ENCODE measurements at regions not wholly inside any gene's neighbourhood (a gene's known extent, or its start where the extent isn't known, plus 50 kb on each side); places are given as distances from the start of the nearest gene placed in this dataset.
"Not testable (repeated sequence)": the region's sequence is repeated elsewhere in the genome, so short reads cannot be mapped to it uniquely, and the experiment has no call there.

DNA sequence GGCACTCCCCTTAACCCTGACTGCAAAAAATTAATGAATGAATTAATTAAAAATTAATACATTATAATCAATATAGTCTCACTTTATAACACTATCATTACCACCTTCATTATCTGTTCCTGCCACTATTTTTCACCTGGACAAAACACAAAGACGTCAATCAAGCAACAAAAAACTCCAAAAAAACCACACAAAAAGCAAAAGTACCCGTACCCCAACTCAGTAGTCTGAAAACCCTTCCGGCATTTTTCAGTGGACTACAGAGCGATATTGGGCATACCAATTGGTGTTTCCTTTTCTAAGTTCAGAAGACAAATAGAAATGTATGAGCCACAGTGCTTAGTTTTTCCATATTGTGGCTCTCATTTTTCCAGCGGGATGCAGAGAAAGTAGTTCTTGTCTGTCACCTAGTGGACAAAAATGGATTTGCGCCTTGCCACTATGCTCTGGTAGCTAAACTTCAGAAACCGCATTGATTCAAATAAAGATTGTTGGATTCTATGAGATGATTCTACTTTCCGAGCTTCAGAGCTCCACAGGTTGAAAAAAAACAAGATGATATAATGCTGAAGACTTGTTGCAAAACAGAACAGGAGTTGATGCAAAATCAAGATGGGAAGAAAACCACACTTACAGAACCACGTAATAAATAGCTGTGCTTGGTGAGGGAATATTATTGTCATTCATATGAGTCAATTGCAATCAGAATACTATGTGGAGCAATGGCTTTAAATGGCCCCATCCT lies 50.6 kb upstream of the ITGB1 start:
- no peaks in the 10 kb centered on the region for H3K9me3 ChIP-seq (ENCODE audit: insufficient read depth, low read length)
- no peaks in the 10 kb centered on the region for H3K27me3 ChIP-seq (ENCODE audit: insufficient read depth, insufficient read length)
- no peak overlapping the region for H3K9ac ChIP-seq (ENCODE audit: insufficient read length, low read depth)
- H3K4me1 ChIP-seq (ENCODE audit: insufficient read depth, insufficient read length), result no peaks in the 10 kb centered on the region
- TF ChIP-seq YY1 (IDR thresholded peaks at IDR 0.05; ENCODE audit: insufficient read depth, insufficient read length), result no peak
- no peak for TF ChIP-seq SUZ12 (IDR thresholded peaks at IDR 0.05; ENCODE audit: extremely low read depth, insufficient read depth, insufficient read length)
- no peak for TF ChIP-seq ZNF274 (IDR thresholded peaks at IDR 0.05; ENCODE audit: low read depth, low read length)
- no peaks in the 10 kb centered on the region for H3K36me3 ChIP-seq (ENCODE audit: insufficient read depth, insufficient read length, low read length)
- DNase-seq (ENCODE audit: low read depth, low spot score), result no peak
- no peak overlapping the region for H3K4me3 ChIP-seq (ENCODE audit: insufficient read length, low read depth)

DNA sequence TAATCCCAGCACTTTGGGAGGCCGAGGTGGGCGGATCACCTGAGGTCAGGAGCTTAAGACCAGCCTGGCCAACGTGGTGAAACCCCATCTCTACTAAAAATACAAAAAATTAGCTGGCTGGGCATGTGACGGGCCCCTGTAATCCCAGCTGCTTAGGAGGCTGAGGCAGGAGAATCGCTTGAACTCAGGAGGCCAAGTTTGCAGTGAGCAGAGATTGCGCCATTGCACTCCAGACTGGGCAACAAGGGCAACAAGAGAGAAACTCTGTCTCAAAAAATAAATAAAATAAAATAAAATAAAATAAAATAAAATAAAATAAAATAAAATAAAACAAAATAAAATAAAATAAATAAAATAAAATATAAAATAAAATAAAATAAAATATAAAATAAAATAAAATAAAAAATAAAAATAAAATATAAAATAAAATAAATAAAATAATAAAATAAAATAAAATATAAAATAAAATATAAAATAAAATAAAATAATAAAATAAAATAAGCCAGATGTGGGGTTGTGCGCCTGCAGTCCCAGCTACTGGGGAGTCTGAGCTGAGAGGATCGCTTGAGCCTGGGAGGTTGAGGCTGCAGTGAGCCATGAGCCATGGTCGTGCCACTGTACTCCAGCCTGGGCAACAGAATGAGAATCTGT lies 49.8 kb upstream of the ITGB1 start:
- not testable (repeated sequence) for H3K4me1 ChIP-seq (ENCODE audit: insufficient read depth, insufficient read length)

More for the DNA sequence above, 49.8 kb upstream of the ITGB1 start:
- H3K27me3 ChIP-seq (ENCODE audit: insufficient read depth, insufficient read length); H3K36me3 ChIP-seq (ENCODE audit: insufficient read depth, insufficient read length, low read length); H3K9ac ChIP-seq (ENCODE audit: insufficient read length, low read depth); H3K4me3 ChIP-seq (ENCODE audit: insufficient read length, low read depth); H3K9me3 ChIP-seq (ENCODE audit: insufficient read depth, low read length); DNase-seq (ENCODE audit: low read depth, low spot score): not testable (repeated sequence)

Measured in NT2/D1 (cell line).